GM10266 (cell line): ENCODE measurements at regions not wholly inside any gene's neighbourhood (a gene's known extent, or its start where the extent isn't known, plus 50 kb on each side); places are given as distances from the start of the nearest gene placed in this dataset.
"Not testable (repeated sequence)": the region's sequence is repeated elsewhere in the genome, so short reads cannot be mapped to it uniquely, and the experiment has no call there.

Experiments used
- DNase-seq: peaks from one replicate; pipeline ENCODE4 v3.0.0; 2012; ENCODE audit errors: extremely low spot score
- TF ChIP-seq, protein P1 (sequence below): IDR thresholded peaks from 2 replicates; pipeline ENCODE4 v1.5.1; 2012; ENCODE audit warnings: mild to moderate bottlenecking, low read depth; ENCODE audit not compliant: control insufficient read depth, insufficient read depth; ENCODE audit errors: missing control alignments

DNA sequence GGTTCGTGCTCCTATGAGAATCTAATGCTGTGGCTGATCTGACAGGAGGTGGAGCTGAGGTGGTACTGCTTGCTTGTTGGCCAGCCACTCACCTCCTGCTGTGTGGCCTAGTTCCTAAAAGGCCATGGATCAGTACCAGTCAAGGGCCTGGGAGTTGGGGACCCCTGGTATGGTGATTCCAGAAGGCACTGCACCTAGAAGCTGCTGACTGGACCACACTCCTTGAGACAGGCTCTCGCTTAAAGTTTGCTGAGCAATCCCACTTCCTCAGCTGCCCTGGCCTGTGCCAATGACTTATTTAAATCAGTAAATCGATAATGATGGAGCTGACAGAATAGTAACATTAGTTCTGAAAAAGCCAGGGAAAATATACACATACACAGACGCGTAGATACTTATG, 98.6 kb upstream of the LYZL2 start:
- DNase-seq, result no peak
- TF ChIP-seq, protein P1, sequence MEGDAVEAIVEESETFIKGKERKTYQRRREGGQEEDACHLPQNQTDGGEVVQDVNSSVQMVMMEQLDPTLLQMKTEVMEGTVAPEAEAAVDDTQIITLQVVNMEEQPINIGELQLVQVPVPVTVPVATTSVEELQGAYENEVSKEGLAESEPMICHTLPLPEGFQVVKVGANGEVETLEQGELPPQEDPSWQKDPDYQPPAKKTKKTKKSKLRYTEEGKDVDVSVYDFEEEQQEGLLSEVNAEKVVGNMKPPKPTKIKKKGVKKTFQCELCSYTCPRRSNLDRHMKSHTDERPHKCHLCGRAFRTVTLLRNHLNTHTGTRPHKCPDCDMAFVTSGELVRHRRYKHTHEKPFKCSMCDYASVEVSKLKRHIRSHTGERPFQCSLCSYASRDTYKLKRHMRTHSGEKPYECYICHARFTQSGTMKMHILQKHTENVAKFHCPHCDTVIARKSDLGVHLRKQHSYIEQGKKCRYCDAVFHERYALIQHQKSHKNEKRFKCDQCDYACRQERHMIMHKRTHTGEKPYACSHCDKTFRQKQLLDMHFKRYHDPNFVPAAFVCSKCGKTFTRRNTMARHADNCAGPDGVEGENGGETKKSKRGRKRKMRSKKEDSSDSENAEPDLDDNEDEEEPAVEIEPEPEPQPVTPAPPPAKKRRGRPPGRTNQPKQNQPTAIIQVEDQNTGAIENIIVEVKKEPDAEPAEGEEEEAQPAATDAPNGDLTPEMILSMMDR, result no peak

DNA sequence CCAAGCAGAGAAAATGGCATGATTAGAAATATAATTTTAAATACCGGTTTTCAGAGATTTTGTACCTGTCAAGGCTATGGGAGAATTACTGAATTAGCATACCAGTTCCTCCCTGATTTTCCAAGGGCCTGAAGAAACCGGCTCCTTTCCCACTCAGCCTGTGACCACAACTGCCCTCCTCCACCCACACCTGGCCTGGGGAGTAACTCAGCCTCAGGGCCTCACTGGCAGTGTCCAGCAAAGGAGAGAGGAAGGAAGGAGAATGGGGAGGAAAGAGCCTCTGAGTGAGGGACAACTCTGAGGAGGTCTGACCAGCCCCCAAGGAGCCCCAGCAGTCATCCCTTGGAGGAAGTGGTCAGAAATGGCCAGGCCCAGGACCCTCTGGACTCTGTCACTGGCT, 98.0 kb upstream of the LYZL2 start:
- no peak for DNase-seq

DNA sequence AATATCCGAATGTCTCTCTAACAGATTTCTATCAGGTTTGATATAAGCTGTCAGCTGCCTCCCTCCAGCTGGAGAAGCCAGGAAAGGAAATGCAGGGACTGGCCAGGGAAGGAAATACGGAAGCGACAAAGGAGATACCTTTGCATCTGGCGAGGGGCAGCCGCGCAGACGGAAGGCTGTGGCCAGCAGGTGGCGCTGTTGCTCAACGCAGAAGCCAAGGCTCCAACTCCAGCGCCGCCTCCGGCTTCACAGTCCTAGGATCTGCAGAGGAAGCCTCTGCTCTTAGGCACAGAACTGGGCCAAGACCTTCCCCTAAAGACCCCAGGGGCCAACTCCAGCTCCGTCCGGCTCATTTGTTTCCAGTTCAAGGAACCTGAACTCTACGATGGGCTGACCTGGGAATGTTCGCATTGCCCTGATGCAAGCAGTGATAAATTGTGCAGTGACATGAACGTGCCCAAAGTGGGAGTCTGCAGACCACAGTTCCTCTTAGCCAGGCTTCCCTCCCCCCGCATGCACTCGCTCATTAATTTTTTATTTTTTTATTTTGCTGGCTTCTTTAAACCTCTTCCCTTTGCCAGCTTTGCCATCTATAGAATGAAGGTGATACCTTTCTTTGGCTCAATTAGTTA, 97.3 kb upstream of the LYZL2 start:
- TF ChIP-seq, protein P1, result peak; percentile 78
- not testable (repeated sequence) for DNase-seq

More for the DNA sequence above, 98.0 kb upstream of the LYZL2 start:
- TF ChIP-seq, protein P1, result no peak

DNA sequence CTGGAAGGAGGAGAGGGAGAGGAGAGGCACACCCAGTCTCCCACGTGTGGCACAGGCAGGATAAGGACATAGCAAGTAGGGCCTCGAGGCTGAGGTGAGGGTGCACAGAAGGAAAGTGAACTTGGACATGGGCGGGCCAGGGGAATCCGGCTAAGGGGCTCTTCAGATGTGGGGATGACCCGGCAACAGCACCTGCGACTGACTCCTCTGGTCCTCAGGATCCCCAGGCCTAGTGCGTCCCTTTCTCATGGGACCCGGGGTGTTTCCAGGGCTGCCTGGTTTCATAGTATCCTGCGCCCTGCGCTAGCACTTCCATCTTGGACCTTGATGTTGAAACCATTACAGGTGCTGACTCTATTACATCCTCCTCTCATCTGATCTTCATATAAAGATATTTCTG, 96.1 kb upstream of the LYZL2 start:
- DNase-seq, result no peak
- TF ChIP-seq, protein P1, result no peak

DNA sequence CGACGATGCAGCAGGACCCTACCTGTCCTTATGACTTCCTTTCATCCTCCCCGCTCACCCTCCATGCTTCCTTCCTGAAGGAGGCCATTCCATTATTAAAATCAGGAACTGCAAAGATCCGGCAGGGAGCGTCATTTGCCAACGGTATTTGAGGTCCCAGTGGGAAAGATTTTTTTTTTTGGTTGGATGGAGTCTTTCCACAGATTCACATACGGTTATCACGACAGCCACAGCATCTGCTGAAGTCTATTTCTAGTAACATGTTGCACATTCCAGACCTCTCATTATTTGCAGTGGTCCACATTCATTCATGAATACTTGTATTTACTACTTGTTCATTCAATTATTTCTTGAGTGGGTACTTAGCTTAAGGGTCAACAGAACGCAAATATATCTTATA, 94.7 kb upstream of the LYZL2 start:
- TF ChIP-seq, protein P1, result no peak
- no peak for DNase-seq

DNA sequence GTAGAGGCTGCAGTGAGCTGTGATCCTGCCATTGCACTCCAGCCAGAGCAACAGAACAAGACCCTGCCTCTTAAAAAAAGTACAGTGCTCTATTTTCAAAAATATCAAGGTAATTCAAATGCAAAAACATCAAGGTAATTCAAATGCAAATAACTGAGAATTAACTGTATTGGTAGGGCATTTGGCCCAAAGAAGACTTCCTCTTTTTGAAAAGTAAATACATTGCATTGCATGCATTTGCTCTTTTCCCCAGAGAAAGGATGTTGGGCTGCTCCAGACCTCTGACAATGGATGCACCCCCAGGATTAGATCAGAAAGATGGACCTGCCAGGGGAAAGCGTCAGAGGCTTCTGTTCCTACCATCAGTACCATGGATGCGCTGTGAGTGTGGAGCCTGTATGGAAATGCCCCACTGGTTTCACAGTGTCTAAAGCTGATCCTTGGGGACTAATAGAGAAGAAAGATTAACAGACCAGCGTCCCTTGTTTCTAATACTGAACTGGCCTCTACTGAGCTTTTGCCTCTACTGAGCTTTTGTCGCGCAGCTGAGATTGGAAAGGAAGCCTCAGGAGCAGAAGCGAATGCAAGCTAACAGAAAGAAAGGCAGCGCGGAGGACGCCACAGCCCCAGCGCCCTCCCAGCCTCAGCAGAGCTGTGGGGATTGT, 93.5 kb upstream of the LYZL2 start:
- no peak for DNase-seq
- TF ChIP-seq, protein P1, result no peak

DNA sequence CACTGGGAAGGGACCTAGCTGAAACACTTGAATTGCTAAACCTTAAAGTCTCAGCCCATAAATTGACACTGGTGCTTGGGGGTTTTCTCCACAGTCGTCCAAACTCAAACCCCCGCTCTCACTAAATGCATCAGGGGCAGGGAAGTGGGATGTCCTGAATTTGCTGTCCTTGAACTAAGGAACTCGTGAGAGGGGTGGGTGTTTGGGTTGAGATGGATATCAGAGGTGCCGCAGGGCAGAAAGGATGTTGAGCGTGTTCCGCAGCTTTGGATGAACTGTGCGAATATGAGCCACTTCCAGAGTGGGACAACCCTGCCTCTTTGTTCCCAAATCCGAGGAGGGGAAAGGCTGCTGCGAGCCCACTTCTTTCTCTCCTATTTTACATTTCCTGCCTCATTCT, 90.3 kb upstream of the LYZL2 start:
- TF ChIP-seq, protein P1, result no peak

More for the DNA sequence above, 90.3 kb upstream of the LYZL2 start:
- DNase-seq, result no peak
